Left ventricle myocardium inferior (tissue), 1 donor: ENCODE measurements at regions not wholly inside any gene's neighbourhood (a gene's known extent, or its start where the extent isn't known, plus 50 kb on each side); places are given as distances from the start of the nearest gene placed in this dataset.

ENCODE experiments used
- DNase-seq: peaks from one replicate; pipeline ENCODE4 v3.0.0-alpha.2; 2020
- H3K27ac ChIP-seq: fragments of 200-600 bp; replicated peaks from 2 replicates; pipeline ENCODE4 v1.8.0; 2021
- H3K27me3 ChIP-seq: fragments of 200-600 bp; 2 replicates; pipeline ENCODE4 v1.8.0; 2021; ENCODE audit warnings: low read depth
- H3K36me3 ChIP-seq: fragments of 200-600 bp; 2 replicates; pipeline ENCODE4 v1.8.0; 2021
- H3K4me1 ChIP-seq: fragments of 200-600 bp; 2 replicates; pipeline ENCODE4 v1.8.0; 2021
- H3K4me3 ChIP-seq: fragments of 200-600 bp; 2 replicates; pipeline ENCODE4 v1.8.0; 2021; ENCODE audit warnings: mild to moderate bottlenecking, moderate library complexity
- H3K9me3 ChIP-seq: fragments of 200-600 bp; replicated peaks from 2 replicates; pipeline ENCODE4 v1.8.0; 2021
- CTCF ChIP-seq: fragments of 200-600 bp; IDR thresholded peaks from 2 replicates; pipeline ENCODE4 v1.8.0; 2021; ENCODE audit warnings: antibody characterized with exemption, mild to moderate bottlenecking, borderline replicate concordance
- intact Hi-C: fragments of 100-400 bp; cut with micrococcal nuclease; formaldehyde crosslinking; loops from one replicate; pipeline ENCODE4 v1.11.0; 2022
- donor health status: DM: no; HTN: yes; CAD: no; lungs with severe emphysema.

- DNase-seq, result no peak
- no peak overlapping the region for H3K27ac ChIP-seq
- TF ChIP-seq CTCF, result no peak
- H3K27me3 ChIP-seq, result peaks cover 15% of the 10 kb centered on the region
- H3K9me3 ChIP-seq, result peaks cover 5% of the 10 kb centered on the region
- H3K4me3 ChIP-seq, result no peak overlapping the region
- intact Hi-C loops, result no loop called here
- H3K4me1 ChIP-seq, result no peaks in the 10 kb centered on the region
- H3K36me3 ChIP-seq, result no peaks in the 10 kb centered on the region
These were observed 232.5 kb downstream of the TDRD15 start for GRCh38 chr2:21356086-21356856.

GRCh38 chr2:21356857-21357255 is 233.1 kb downstream of the TDRD15 start:
- Histone ChIP-seq H3K27me3 (peaks cover 15% of the 10 kb centered on the region), H3K36me3 (no peaks in the 10 kb centered on the region), H3K9me3 (peaks cover 5% of the 10 kb centered on the region), H3K4me3 (no peak overlapping the region), H3K4me1 (no peaks in the 10 kb centered on the region), H3K27ac (no peak overlapping the region)
- intact Hi-C loops, result no loop called here
- no peak for DNase-seq
- TF ChIP-seq CTCF, result no peak

GRCh38 chr2:21358976-21359375 is 235.2 kb downstream of the TDRD15 start:
- intact Hi-C loops, result no loop called here
- H3K4me3 ChIP-seq, result no peak overlapping the region
- no peak for TF ChIP-seq CTCF
- H3K9me3 ChIP-seq, result peaks cover 5% of the 10 kb centered on the region
- no peaks in the 10 kb centered on the region for H3K4me1 ChIP-seq
- H3K27me3 ChIP-seq, result peaks cover 18% of the 10 kb centered on the region
- no peaks in the 10 kb centered on the region for H3K36me3 ChIP-seq
- DNase-seq, result no peak
- H3K27ac ChIP-seq, result no peak overlapping the region

- no peak for TF ChIP-seq CTCF
These were observed 237.6 kb downstream of the TDRD15 start for GRCh38 chr2:21361384-21361783.

GRCh38 chr2:21361957-21362486 is 238.3 kb downstream of the TDRD15 start:
- Histone ChIP-seq H3K4me3 (no peak overlapping the region), H3K27me3 (peaks cover 18% of the 10 kb centered on the region), H3K4me1 (no peaks in the 10 kb centered on the region), H3K9me3 (no peaks in the 10 kb centered on the region), H3K36me3 (no peaks in the 10 kb centered on the region), H3K27ac (no peak overlapping the region)
- no peak for DNase-seq
- intact Hi-C loops, result no loop called here
- no peak for TF ChIP-seq CTCF

More at GRCh38 chr2:21361384-21361783, 237.6 kb downstream of the TDRD15 start:
- Histone ChIP-seq H3K27ac (no peak overlapping the region), H3K4me1 (no peaks in the 10 kb centered on the region), H3K27me3 (peaks cover 18% of the 10 kb centered on the region), H3K9me3 (no peaks in the 10 kb centered on the region), H3K36me3 (no peaks in the 10 kb centered on the region), H3K4me3 (no peak overlapping the region)
- intact Hi-C loops, result no loop called here
- DNase-seq, result no peak
